GM18520 (cell line): ENCODE measurements at regions not wholly inside any gene's neighbourhood (a gene's known extent, or its start where the extent isn't known, plus 50 kb on each side); places are given as distances from the start of the nearest gene placed in this dataset.

Experiments
- ATAC-seq: cut with Tn5 transposase; IDR thresholded peaks from one replicate; pipeline ENCODE4 v1.9.1; 2021; ENCODE audit not compliant: unreplicated experiment

- no peak for ATAC-seq
Measured at GRCh38 chr1:81351864-81352263, 448.9 kb upstream of the ADGRL2 start.

DNA sequence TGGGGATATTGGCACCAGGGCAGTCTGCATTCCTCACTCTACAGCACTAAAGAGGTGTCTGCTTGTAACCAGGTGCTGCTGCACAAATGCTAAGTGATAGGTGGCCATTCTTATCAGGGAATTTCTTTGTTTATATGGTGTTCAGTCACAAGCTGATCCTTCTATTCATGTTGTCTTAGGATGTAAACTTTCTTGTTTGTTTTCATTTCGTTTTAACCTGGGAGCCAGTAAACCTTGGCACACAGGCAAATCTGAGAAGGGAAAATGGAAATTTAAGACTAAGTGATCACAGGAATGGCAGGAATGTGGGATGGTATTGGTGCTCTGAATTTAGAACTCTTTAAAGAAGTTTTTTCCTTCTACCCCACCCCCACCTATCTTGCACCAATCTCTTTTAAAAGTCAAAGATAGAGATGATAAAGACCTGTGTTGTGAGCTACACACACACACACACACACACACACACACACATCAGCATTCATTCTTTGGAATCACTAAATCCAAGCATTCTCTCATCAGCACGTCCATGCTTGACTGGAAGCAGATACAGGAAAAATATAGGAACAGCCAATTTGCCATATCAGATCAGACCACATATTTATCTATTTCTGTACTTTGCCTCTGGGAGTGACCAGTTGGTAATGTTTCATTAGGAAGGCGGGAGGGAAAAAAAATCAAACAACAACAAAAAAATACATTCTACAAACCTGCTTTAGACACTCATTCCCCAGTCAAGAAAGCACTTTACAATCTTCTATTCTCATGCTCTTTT is 451.4 kb upstream of the ADGRL2 start:
- ATAC-seq = no peak

- ATAC-seq = no peak
Measured at GRCh38 chr1:81345110-81345509, 455.6 kb upstream of the ADGRL2 start.

DNA sequence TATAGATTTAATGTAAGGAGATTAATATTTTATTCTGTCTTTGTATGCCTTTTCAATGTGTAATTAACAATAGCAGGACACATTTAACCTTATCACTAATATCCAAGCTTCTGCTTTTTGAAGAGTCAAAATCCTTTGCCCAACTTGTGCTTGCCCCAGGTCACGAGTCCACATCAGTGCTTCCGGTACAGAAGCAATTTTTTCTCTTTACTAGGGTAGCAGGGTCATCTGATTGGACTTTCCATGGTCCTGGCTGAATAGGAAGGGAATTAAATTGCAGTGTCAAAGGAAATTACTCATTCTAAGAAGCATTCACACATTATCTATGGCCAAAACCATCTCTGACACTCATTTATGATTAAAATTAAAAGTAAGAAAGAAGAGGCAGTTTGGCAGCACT is 460.5 kb upstream of the ADGRL2 start:
- ATAC-seq = no peak

DNA sequence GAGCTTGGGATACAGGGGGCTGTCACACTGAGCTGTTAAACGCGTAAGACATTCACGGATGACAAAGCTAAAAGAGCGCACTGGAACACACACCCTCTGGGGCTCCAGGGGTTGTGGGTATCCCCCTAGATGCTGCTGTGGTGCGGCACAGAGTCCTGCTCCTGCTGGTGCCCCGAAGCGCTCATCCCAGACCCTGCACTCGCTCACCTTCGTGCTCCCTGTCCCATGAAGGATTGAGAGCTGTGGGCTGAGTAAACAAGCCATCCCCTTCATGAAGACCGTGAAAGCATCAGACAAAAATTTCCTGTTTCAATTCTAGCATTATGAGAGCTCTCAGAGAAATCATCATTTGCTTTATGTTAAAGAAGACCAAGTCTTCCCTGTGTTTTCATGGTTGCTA is 463.5 kb upstream of the ADGRL2 start:
- ATAC-seq = no peak

DNA sequence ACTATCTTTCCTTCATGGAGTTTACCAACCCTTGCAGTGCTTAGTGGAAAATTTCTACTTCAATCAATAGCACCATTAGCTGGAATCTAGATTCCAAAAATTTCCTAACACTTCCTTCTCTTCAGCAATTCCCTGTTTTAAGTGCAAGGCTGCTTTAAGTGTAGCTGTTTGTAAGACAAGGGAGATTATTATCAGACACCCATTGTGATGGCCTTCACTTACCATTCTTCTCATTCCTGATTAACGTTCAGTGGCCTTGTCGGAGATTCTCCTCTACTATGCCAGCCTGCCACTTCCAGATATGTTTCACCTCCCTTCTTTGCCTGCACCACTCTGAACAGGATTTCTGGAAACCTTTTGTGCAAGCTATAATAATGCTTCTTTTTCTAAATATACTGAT is 464.9 kb upstream of the ADGRL2 start:
- no peak for ATAC-seq

DNA sequence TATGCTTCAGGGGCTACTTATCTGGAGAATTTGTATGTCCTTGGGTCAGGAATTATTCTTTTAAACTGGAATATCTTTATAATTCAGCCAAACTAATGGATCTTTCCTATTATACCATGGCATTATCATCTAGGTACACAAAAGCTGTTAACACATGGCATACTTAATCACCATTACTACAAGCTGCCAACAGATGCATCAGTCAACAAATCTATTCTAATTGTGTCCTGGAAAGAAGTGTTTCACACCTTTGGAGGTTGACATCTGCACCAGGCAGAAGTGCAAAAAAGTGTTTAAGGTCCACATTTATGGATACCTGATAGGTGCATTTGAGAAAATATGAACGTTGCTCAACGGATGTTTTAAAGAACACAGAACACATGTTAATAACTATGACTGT is 470.2 kb upstream of the ADGRL2 start:
- ATAC-seq = no peak

DNA sequence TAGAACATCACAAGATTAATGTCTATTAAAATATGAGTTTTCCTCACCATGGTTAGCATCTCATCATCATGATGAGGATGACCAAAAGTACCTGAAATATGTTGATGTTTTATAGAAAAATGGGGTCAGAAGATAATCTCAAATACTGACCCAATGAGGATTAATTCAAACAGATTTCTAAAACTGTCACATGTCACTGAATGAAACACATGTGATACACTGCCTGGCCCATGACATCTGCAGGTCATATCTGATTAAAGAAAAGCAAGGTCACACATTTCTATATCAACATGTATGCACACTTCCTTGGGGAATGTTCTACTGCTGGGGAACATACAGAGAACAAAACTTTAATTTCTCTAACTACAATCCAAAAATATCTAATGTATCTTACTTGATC is 470.6 kb upstream of the ADGRL2 start:
- no peak for ATAC-seq

DNA sequence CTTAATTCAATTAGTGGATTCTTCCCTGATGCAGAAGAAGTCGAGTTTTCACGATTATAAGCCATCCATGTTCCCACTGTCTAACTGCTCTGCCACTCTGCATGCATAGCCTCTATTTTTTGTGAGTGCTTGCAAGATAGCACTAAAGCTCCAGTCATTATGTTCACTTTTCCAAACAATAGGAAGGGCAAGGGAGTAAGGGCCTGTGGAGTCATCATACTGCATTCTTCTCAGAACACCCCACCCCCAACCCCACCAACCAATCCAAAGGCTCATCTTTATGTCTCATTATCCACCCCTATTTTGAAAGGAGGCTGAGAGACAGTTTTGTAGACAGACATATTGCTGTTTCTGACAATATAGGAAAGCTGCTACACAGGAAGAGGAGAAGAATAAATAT is 471.7 kb upstream of the ADGRL2 start:
- ATAC-seq = no peak

DNA sequence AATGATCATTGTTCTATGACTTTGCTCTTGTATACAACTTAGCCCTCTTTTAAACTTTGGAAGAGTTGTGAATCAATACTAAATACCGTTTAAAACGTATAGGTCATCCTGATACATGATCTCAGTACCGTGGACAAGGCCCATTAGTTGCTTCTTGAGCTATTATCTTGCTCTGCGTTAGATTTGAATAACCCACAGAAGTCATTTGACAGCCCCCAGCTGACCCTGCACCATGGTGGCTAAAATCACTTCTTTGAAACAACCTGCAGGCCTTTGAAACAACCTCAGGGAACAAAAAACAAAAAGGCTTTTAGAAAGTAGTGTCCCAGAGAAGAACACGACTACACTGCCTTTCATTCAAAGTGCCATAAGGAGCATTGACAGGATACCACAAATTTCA is 473.0 kb upstream of the ADGRL2 start:
- ATAC-seq = no peak

- no peak for ATAC-seq
Measured at GRCh38 chr1:81327103-81327710, 473.5 kb upstream of the ADGRL2 start.

- no peak for ATAC-seq
Measured at GRCh38 chr1:81326212-81326611, 474.5 kb upstream of the ADGRL2 start.

GRCh38 chr1:81325397-81325796 is 475.3 kb upstream of the ADGRL2 start:
- ATAC-seq = no peak

GRCh38 chr1:81323862-81324261 is 476.9 kb upstream of the ADGRL2 start:
- no peak for ATAC-seq

DNA sequence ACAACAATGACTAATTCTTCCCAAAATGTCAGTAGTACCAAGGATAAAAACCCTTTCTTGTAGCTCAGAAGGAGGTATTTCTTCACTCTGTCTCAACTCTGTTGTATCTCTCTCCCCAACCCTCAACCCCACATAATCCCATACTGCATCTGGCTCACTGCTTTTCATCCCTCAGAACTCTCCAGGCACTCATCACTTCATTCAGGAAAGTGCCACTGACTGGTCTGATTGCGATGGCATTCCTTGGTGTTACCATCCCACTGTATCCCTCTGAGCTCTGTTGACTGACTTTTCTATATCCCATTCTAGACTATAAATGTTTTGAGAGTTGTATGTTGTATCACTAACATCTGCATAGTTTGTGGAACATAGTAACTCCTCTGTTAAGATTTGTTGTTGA is 483.5 kb upstream of the ADGRL2 start:
- no peak for ATAC-seq

GRCh38 chr1:81314513-81315233 is 486.1 kb upstream of the ADGRL2 start:
- no peak for ATAC-seq

DNA sequence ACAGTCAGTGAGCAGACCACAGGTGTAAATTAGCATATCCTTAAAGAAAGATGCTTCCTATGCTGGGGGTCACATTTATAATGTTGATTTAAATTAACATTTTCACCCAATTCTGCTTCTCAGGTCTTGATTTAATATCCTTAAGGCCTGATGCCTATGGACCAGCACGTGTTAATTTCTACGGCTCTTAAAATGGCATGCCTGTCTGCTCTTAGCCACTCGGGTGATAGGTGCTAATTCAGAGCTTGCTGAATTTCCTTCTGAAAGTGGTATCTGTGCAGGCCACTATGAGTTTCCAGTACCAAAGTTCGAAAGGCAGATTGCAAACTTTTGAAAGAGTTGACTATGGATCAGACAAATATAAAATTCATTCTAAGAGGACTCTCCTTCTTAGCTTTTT is 487.4 kb upstream of the ADGRL2 start:
- ATAC-seq = no peak

DNA sequence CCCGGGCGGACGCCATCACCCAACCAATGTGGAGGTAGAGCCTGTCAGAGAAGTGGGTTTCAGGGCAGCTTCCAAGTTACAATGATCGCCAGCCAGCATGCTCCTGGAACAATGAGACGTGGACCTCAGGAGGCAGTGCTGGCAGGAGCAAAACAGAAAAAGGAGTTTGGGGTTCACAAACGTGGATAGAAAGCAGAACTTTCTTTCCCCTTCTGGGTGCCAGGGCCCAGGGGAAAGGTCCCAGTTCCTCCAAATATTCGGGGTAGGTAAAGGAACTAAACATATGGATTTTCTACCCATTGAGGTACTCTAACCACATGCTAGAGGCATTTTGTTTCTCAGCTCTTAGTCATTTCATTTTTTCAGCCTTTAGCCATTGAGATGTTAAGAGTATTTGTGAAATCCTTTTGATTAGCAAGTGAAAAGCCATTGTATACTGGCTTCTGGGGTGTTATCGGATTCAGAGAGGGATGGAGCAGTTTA is 488.4 kb upstream of the ADGRL2 start:
- no peak for ATAC-seq

DNA sequence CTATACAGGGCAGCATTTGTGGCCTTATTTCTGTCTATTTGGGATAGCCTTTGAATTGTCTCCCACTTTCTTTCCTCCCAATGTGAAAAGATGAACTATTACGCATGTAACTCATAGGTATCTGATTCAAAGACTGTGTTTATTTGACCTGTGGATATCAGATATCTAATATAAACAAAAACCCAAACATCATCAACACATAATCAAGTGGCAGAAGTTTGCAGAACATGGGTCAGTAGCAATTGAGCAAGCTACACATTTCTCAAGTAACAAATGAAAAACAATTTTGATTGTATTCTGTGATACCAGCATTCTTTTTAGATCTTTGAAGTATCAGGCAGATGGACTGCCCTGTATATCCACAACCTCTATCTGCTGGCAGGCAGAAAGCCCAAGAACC is 490.5 kb upstream of the ADGRL2 start:
- ATAC-seq = no peak

DNA sequence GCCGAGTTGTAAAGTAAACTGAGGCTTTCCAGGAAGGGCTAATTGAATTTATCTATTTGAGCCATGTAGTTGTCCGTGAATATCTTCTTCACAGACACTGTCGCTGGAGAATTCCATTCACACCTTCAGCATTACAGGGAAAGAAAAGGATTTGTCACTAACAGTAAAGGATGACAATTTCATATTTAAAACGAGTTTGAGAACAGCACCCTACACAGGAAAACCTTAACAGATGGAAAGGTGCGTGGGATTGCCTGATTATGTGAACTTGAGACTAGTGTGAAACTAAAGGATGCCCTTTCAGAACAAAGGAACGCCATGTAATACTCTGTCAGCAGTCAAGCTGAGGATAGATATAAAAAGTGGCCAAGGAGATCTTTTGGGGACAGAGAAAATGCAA is 492.5 kb upstream of the ADGRL2 start:
- no peak for ATAC-seq

GRCh38 chr1:81307786-81308185 is 492.9 kb upstream of the ADGRL2 start:
- ATAC-seq = no peak

DNA sequence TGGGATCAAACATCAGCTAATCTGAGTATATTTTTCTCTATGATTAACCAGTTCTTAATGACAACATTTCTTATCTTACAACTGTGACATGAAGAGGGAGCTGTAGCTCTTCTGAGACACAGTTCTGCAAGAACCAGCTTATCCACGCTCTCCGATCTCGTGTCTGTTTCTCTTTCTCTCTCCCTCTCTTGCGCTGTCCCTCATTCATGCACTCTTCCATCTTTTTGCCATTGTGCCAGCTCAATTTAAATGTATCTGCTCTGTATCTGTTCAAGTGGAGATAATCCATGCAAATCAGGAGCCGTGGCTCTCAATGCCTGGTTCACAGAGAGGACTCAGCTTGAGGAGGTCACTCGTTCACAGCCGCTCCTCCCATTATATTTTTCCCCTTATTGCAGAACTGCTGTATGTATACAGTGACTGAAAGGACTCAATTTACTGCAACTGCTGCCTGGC is 494.7 kb upstream of the ADGRL2 start:
- no peak for ATAC-seq
